GM12865 (cell line): ENCODE measurements at regions not wholly inside any gene's neighbourhood (a gene's known extent, or its start where the extent isn't known, plus 50 kb on each side); places are given as distances from the start of the nearest gene placed in this dataset.
"Not testable (repeated sequence)": the region's sequence is repeated elsewhere in the genome, so short reads cannot be mapped to it uniquely, and the experiment has no call there.

Experiments used
- DNase-seq: peaks from one replicate; pipeline ENCODE4 v3.0.0; 2010; ENCODE audit warnings: low read depth
- H3K4me3 ChIP-seq: 2 replicates; pipeline ENCODE4 v1.5.1; 2011; ENCODE audit warnings: mild to moderate bottlenecking, low read depth, low read length, control low read depth
- CTCF ChIP-seq: IDR thresholded peaks from 2 replicates; pipeline ENCODE4 v1.5.1; 2011; ENCODE audit warnings: low read length, control low read depth, low read depth, inconsistent platforms; ENCODE audit not compliant: insufficient read depth; ENCODE audit errors: missing control alignments

GRCh38 chr1:68907491-68907890 lies 410.6 kb upstream of the DEPDC1 start:
- DNase-seq = no peak
- H3K4me3 ChIP-seq = no peak overlapping the region
- TF ChIP-seq CTCF = no peak

GRCh38 chr1:68908316-68908715 lies 411.4 kb upstream of the DEPDC1 start:
- no peak for TF ChIP-seq CTCF
- DNase-seq = no peak
- H3K4me3 ChIP-seq = no peak overlapping the region

GRCh38 chr1:68916221-68916902 lies 419.5 kb upstream of the DEPDC1 start:
- H3K4me3 ChIP-seq = no peak overlapping the region
- no peak for DNase-seq
- TF ChIP-seq CTCF = no peak

- H3K4me3 ChIP-seq = no peak overlapping the region
- no peak for TF ChIP-seq CTCF
- DNase-seq = no peak
Observed at GRCh38 chr1:68917456-68917855, 420.6 kb upstream of the DEPDC1 start.

- no peak for TF ChIP-seq CTCF
- no peak overlapping the region for H3K4me3 ChIP-seq
- no peak for DNase-seq
Observed at GRCh38 chr1:68918563-68918962, 421.7 kb upstream of the DEPDC1 start.

GRCh38 chr1:68919075-68919474 lies 422.2 kb upstream of the DEPDC1 start:
- TF ChIP-seq CTCF = no peak
- no peak for DNase-seq
- no peak overlapping the region for H3K4me3 ChIP-seq

GRCh38 chr1:68923475-68924088 lies 426.7 kb upstream of the DEPDC1 start:
- DNase-seq, H3K4me3 ChIP-seq: not testable (repeated sequence)
